ENCODE measurements at regions not wholly inside any gene's neighbourhood (a gene's known extent, or its start where the extent isn't known, plus 50 kb on each side); places are given as distances from the start of the nearest gene placed in this dataset.

GRCh38 chrX:15191830-15192229 is 78.1 kb downstream of the ASB9 start:
- in situ Hi-C loops (cut with MboI; ENCODE audit: low sequenced_read_pairs, unreplicated experiment), result no loop called here
- DNase-seq (ENCODE audit: low spot score), result no peak
- TF ChIP-seq, protein P1, sequence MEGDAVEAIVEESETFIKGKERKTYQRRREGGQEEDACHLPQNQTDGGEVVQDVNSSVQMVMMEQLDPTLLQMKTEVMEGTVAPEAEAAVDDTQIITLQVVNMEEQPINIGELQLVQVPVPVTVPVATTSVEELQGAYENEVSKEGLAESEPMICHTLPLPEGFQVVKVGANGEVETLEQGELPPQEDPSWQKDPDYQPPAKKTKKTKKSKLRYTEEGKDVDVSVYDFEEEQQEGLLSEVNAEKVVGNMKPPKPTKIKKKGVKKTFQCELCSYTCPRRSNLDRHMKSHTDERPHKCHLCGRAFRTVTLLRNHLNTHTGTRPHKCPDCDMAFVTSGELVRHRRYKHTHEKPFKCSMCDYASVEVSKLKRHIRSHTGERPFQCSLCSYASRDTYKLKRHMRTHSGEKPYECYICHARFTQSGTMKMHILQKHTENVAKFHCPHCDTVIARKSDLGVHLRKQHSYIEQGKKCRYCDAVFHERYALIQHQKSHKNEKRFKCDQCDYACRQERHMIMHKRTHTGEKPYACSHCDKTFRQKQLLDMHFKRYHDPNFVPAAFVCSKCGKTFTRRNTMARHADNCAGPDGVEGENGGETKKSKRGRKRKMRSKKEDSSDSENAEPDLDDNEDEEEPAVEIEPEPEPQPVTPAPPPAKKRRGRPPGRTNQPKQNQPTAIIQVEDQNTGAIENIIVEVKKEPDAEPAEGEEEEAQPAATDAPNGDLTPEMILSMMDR (IDR thresholded peaks at IDR 0.05; ENCODE audit: borderline replicate concordance, control extremely low read depth, extremely low read depth, insufficient read depth, missing control alignments), result no peak

- DNase-seq (ENCODE audit: low spot score), result no peak
- TF ChIP-seq, protein P1 (IDR thresholded peaks at IDR 0.05; ENCODE audit: borderline replicate concordance, control extremely low read depth, extremely low read depth, insufficient read depth, missing control alignments), result no peak
- in situ Hi-C loops (cut with MboI; ENCODE audit: low sequenced_read_pairs, unreplicated experiment), result no loop called here
Observed at GRCh38 chrX:15188039-15188438, 81.8 kb downstream of the ASB9 start.

DNA sequence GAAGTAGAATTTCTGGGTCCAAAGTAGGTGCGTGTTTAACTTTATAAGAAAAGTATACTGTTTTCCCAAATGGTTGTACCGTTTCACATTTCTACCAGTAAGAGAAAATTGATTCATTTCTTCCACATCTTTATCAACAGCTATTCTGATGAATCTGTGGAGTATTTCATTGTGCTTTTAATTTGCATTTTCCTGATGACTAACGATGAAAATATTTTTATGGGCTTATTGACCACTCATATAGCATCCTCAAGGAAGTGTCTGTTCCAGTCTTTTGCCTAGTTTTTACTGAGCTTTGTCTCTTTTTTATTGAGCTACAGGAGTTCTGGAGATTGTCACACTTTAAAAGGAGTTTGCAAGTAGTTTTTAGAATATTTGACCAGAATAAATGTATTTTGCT is 92.6 kb downstream of the ASB9 start:
- DNase-seq (ENCODE audit: low spot score), result no peak
- TF ChIP-seq, protein P1 (IDR thresholded peaks at IDR 0.05; ENCODE audit: borderline replicate concordance, control extremely low read depth, extremely low read depth, insufficient read depth, missing control alignments), result no peak
- in situ Hi-C loops (cut with MboI; ENCODE audit: low sequenced_read_pairs, unreplicated experiment), result no loop called here

GRCh38 chrX:15173411-15173810 is 96.5 kb downstream of the ASB9 start:
- TF ChIP-seq, protein P1 (IDR thresholded peaks at IDR 0.05; ENCODE audit: borderline replicate concordance, control extremely low read depth, extremely low read depth, insufficient read depth, missing control alignments), result no peak
- DNase-seq (ENCODE audit: low spot score), result no peak
- in situ Hi-C loops (cut with MboI; ENCODE audit: low sequenced_read_pairs, unreplicated experiment), result no loop called here

DNA sequence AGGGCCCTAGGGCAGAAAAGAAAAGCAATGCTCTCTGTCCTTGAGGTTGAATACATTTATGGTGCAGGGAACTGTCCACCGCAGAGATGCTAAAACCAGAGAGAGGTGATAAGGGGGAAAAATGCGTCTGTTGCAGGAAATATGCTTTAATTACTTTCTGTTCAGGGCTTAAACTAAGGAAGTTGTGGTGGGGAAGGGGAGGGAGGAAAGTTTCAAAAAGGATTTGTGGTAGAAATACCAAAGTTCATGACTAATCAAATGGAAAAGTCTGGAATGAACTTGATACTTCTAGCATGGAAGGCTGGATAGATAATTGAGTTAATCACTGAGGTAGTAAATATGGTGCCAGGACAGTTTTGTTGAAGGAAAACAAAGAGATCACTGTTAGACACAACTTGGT is 99.0 kb downstream of the ASB9 start:
- TF ChIP-seq, protein P1 (IDR thresholded peaks at IDR 0.05; ENCODE audit: borderline replicate concordance, control extremely low read depth, extremely low read depth, insufficient read depth, missing control alignments), result no peak
- DNase-seq (ENCODE audit: low spot score), result no peak
- in situ Hi-C loops (cut with MboI; ENCODE audit: low sequenced_read_pairs, unreplicated experiment), result no loop called here

DNA sequence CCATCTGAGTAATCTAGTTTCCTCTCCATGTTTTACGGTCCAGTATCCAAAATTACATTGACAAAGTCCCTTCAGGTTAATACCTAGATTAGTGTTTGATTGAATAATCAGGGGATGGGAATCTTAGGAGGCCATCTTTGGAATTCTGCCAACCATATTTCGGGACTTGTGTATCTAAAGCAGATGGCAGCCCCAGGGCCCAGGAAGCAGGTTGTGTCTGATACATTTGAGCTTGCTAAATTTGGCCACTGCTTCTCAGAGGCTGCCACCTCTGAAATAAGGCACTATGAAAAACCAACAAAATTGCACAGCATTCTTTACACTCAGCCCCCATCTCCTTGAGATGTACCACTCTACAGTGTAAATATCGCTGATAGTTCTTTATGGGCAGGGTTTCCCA is 102.1 kb downstream of the ASB9 start:
- in situ Hi-C loops (cut with MboI; ENCODE audit: low sequenced_read_pairs, unreplicated experiment), result no loop called here
- TF ChIP-seq, protein P1 (IDR thresholded peaks at IDR 0.05; ENCODE audit: borderline replicate concordance, control extremely low read depth, extremely low read depth, insufficient read depth, missing control alignments), result no peak
- no peak for DNase-seq (ENCODE audit: low spot score)

- no peak for DNase-seq (ENCODE audit: low spot score)
- TF ChIP-seq, protein P1 (IDR thresholded peaks at IDR 0.05; ENCODE audit: borderline replicate concordance, control extremely low read depth, extremely low read depth, insufficient read depth, missing control alignments), result no peak
- in situ Hi-C loops (cut with MboI; ENCODE audit: low sequenced_read_pairs, unreplicated experiment), result no loop called here
Observed at GRCh38 chrX:15165832-15166231, 104.1 kb downstream of the ASB9 start.

Data from GM13976 (cell line).